ENCODE measurements at regions not wholly inside any gene's neighbourhood (a gene's known extent, or its start where the extent isn't known, plus 50 kb on each side); places are given as distances from the start of the nearest gene placed in this dataset.

GRCh38 chr12:100717733-100718067, 76.9 kb upstream of the ANO4 start:
- TF ChIP-seq CTCF (conservative IDR thresholded peaks at IDR 0.05; ENCODE audit: low read depth, low read length) (no peak), EZH2 (IDR thresholded peaks at IDR 0.05; ENCODE audit: borderline replicate concordance, low read depth, low read length, poor library complexity, severe bottlenecking) (no peak)
